OCI-LY7 (cell line): ENCODE measurements at regions not wholly inside any gene's neighbourhood (a gene's known extent, or its start where the extent isn't known, plus 50 kb on each side); places are given as distances from the start of the nearest gene placed in this dataset.

Source experiments
- BruUV-seq: library from RNA; stranded (reverse); fragments of 400-500 nt; replicated peaks from 2 replicates; lab custom pipeline; 2021; lab: Mats Ljungman, UMichigan
- CTCF ChIA-PET: fragments of 300-600 bp; sonication (Branson Sonifier 250); formaldehyde crosslinking; loops from one replicate; lab custom pipeline; 2022; ENCODE audit warnings: antibody characterized with exemption; ENCODE audit not compliant: unreplicated experiment; lab: Charles Lee
- POLR2A ChIA-PET: fragments of 300-600 bp; sonication (Branson Sonifier 250); formaldehyde crosslinking; loops from one replicate; lab custom pipeline; 2022; ENCODE audit warnings: antibody characterized with exemption; lab: Charles Lee
- DNase-seq: peaks from one replicate; pipeline ENCODE4 v3.0.0-alpha.2; 2015; ENCODE audit warnings: low spot score
- H2AFZ ChIP-seq: fragments of 200-600 bp; sonication (generic), shearing (Covaris generic); 2 replicates; pipeline ENCODE4 v1.6.1; 2014; ENCODE audit warnings: mild to moderate bottlenecking, antibody characterized with exemption, low read length, moderate library complexity
- H3K27ac ChIP-seq: fragments of 200-600 bp; sonication (generic); 2 replicates; pipeline ENCODE4 v1.5.1; 2014; ENCODE audit warnings: mixed run types, low read depth, mild to moderate bottlenecking, moderate library complexity, low read length, inconsistent platforms; ENCODE audit not compliant: poor library complexity, severe bottlenecking
- H3K36me3 ChIP-seq: fragments of 200-600 bp; sonication (generic); 2 replicates; pipeline ENCODE4 v1.6.1; 2014; ENCODE audit warnings: mild to moderate bottlenecking, antibody characterized with exemption, low read length, moderate library complexity, mixed read lengths; ENCODE audit not compliant: insufficient read depth
- H3K4me1 ChIP-seq: fragments of 200-600 bp; sonication (generic); 2 replicates; pipeline ENCODE4 v1.5.1; 2014; ENCODE audit warnings: mild to moderate bottlenecking, low read length; ENCODE audit not compliant: insufficient read depth, poor library complexity, severe bottlenecking
- H3K4me2 ChIP-seq: fragments of 200-600 bp; sonication (generic); 2 replicates; pipeline ENCODE4 v1.6.1; 2014; ENCODE audit warnings: mild to moderate bottlenecking, low read length
- H3K4me3 ChIP-seq: fragments of 200-600 bp; sonication (generic); 2 replicates; pipeline ENCODE4 v1.5.1; 2014; ENCODE audit warnings: mild to moderate bottlenecking, low read depth, low read length; ENCODE audit not compliant: poor library complexity, severe bottlenecking
- H3K79me2 ChIP-seq: fragments of 200-600 bp; sonication (generic); 2 replicates; pipeline ENCODE4 v1.6.1; 2016; ENCODE audit warnings: low read depth, mild to moderate bottlenecking, low read length, moderate library complexity, mixed read lengths; ENCODE audit not compliant: insufficient read depth
- H3K9me2 ChIP-seq: fragments of 200-600 bp; sonication (generic); 2 replicates; pipeline ENCODE4 v1.6.1; 2016; ENCODE audit warnings: mild to moderate bottlenecking, low read length, mixed read lengths; ENCODE audit not compliant: insufficient read depth
- H3K9me3 ChIP-seq: fragments of 200-600 bp; sonication (generic); 2 replicates; pipeline ENCODE4 v1.6.1; 2014; ENCODE audit warnings: mild to moderate bottlenecking, mixed run types, low read length, mixed read lengths
- H4K20me1 ChIP-seq: fragments of 200-600 bp; sonication (generic); 2 replicates; pipeline ENCODE4 v1.6.1; 2014; ENCODE audit warnings: mild to moderate bottlenecking, antibody characterized with exemption, low read length, moderate library complexity, mixed read lengths; ENCODE audit not compliant: insufficient read depth
- CTCF ChIP-seq: fragments of 200-600 bp; sonication (generic); conservative IDR thresholded peaks from 2 replicates; pipeline ENCODE4 v1.5.1; 2014; ENCODE audit warnings: mild to moderate bottlenecking, antibody characterized with exemption, low read length, moderate library complexity, mixed read lengths
- EZH2phosphoT487 ChIP-seq: fragments of 200-600 bp; sonication (generic); IDR thresholded peaks from 2 replicates; pipeline ENCODE4 v1.6.1; 2018; ENCODE audit warnings: low read depth, borderline replicate concordance, mild to moderate bottlenecking, mixed run types, antibody characterized with exemption, low read length, moderate library complexity, mixed read lengths
- intact Hi-C: fragments of 100-400 bp; cut with micrococcal nuclease; formaldehyde crosslinking; loops from one replicate; pipeline ENCODE4 v1.10.0; 2022; ENCODE audit not compliant: unreplicated experiment

GRCh38 chr7:24496036-24496435 lies 77.2 kb upstream of the PALS2 start:
- TF ChIP-seq EZH2phosphoT487: no peak
- no peak for TF ChIP-seq CTCF
- BruUV-seq: no TSS peak
- H3K36me3 ChIP-seq: no peaks in the 10 kb centered on the region
- no peak overlapping the region for H3K4me2 ChIP-seq
- H3K9me2 ChIP-seq: no peaks in the 10 kb centered on the region
- H2AFZ ChIP-seq: no peak overlapping the region
- H3K9me3 ChIP-seq: no peaks in the 10 kb centered on the region
- H3K4me3 ChIP-seq: no peak overlapping the region
- intact Hi-C loops: no loop called here
- no peak overlapping the region for H3K27ac ChIP-seq
- ChIA-PET CTCF (interaction anchor here (0.6 kb wide), 1 partner anchor 40 kb away, joined by 3 read pairs; no protein-coding TSS in a partner anchor), POLR2A (interaction anchor here (0.6 to 1.1 kb wide), 2 partner anchors 13 to 66 kb away, joined by 4 read pairs; no protein-coding TSS in a partner anchor)
- no peak for DNase-seq
- no peaks in the 10 kb centered on the region for H3K79me2 ChIP-seq
- no peaks in the 10 kb centered on the region for H3K4me1 ChIP-seq
- H4K20me1 ChIP-seq: no peaks in the 10 kb centered on the region

- H3K4me3 ChIP-seq: no peak overlapping the region
- no TSS peak for BruUV-seq
Measured at GRCh38 chr7:24498439-24498838, 74.8 kb upstream of the PALS2 start.

More at GRCh38 chr7:24498439-24498838, 74.8 kb upstream of the PALS2 start:
- H2AFZ ChIP-seq: no peak overlapping the region
- intact Hi-C loops: no loop called here
- no peak overlapping the region for H3K27ac ChIP-seq
- no peak overlapping the region for H3K4me2 ChIP-seq
- DNase-seq: no peak
- no peak for TF ChIP-seq EZH2phosphoT487
- no peak for TF ChIP-seq CTCF
- no peaks in the 10 kb centered on the region for H3K79me2 ChIP-seq
- CTCF ChIA-PET: no interaction called here
- no peaks in the 10 kb centered on the region for H3K36me3 ChIP-seq
- no peaks in the 10 kb centered on the region for H3K4me1 ChIP-seq
- POLR2A ChIA-PET: no interaction called here
- no peaks in the 10 kb centered on the region for H3K9me2 ChIP-seq
- H3K9me3 ChIP-seq: no peaks in the 10 kb centered on the region
- no peaks in the 10 kb centered on the region for H4K20me1 ChIP-seq
